ENCODE measurements at regions not wholly inside any gene's neighbourhood (a gene's known extent, or its start where the extent isn't known, plus 50 kb on each side); places are given as distances from the start of the nearest gene placed in this dataset.
"Not testable (repeated sequence)": the region's sequence is repeated elsewhere in the genome, so short reads cannot be mapped to it uniquely, and the experiment has no call there.

GRCh38 chr2:4175343-4175742 is 472.0 kb downstream of the DCDC2C start:
- Histone ChIP-seq H3K27me3 (ENCODE audit: control insufficient read depth, insufficient read depth, low read length) (no peaks in the 10 kb centered on the region), H3K36me3 (replicated peaks; ENCODE audit: control insufficient read depth, insufficient read depth, low read length) (no peaks in the 10 kb centered on the region), H3K4me3 (ENCODE audit: insufficient read depth, low read depth, low read length) (no peak overlapping the region)
- no peak for DNase-seq

DNA sequence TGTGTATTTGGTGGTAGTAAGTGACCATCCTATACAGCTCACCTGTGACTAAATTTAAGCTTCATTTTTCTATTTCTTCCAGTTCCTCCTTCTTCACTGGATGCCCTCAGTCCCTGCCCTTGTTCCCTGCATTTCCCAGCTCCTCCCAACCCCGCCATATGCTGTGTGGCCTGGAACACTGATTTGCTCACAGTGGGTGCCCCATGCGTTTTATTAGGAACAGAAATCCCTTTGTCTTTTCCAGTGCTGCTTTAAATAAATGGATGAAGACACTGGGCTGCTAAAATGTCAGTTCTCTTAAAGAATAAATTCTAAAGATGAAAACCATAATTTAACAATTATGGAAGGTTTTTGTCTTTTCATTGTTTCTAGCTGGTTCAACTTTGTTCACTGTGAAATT is 477.3 kb downstream of the DCDC2C start:
- Histone ChIP-seq H3K4me3 (ENCODE audit: insufficient read depth, low read depth, low read length) (no peak overlapping the region), H3K36me3 (replicated peaks; ENCODE audit: control insufficient read depth, insufficient read depth, low read length) (no peaks in the 10 kb centered on the region), H3K27me3 (ENCODE audit: control insufficient read depth, insufficient read depth, low read length) (no peaks in the 10 kb centered on the region)
- no peak for DNase-seq

DNA sequence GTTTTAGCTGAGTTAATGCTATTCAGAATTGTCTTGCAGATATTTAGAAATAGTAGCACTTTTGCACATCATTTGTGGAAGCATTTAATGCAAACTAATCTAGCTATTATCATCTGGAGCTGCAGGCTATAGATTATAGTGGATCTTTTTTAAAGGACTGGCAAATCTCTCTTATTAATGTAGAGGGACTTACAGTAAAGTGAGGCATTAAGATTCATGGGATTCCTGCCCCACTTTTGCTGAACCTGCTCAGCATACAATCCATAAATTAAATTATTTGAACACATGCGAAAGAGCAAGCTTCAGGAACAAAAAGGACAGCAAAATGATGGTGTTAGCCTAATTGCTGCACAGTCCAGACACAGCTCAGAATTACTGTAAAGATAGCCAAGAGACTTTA is 477.7 kb downstream of the DCDC2C start:
- DNase-seq, result no peak
- no peak overlapping the region for H3K4me3 ChIP-seq (ENCODE audit: insufficient read depth, low read depth, low read length)
- no peaks in the 10 kb centered on the region for H3K27me3 ChIP-seq (ENCODE audit: control insufficient read depth, insufficient read depth, low read length)
- H3K36me3 ChIP-seq (replicated peaks; ENCODE audit: control insufficient read depth, insufficient read depth, low read length), result no peaks in the 10 kb centered on the region

DNA sequence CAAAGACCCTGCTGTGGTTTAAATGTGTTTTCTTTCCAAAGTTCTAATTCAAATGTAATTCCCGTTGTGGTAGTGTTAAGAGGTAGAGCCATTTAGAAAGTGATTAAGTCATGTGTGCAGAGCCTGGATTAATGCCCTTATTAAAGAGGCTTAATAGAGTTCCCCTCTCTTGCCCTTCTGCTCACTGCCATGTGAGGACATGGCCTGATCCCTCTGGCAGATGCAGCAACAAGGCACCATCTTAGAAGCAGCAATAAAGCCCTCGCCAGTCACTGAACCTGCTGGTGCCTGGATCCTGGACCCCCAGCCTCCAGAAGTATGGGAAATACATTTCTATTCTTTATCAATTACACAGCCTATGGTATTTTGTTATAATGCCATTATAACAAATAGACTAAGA is 485.2 kb downstream of the DCDC2C start:
- H3K36me3 ChIP-seq (replicated peaks; ENCODE audit: control insufficient read depth, insufficient read depth, low read length), result no peaks in the 10 kb centered on the region
- H3K4me3 ChIP-seq (ENCODE audit: insufficient read depth, low read depth, low read length), result no peak overlapping the region
- DNase-seq, result no peak
- H3K27me3 ChIP-seq (ENCODE audit: control insufficient read depth, insufficient read depth, low read length), result no peaks in the 10 kb centered on the region

DNA sequence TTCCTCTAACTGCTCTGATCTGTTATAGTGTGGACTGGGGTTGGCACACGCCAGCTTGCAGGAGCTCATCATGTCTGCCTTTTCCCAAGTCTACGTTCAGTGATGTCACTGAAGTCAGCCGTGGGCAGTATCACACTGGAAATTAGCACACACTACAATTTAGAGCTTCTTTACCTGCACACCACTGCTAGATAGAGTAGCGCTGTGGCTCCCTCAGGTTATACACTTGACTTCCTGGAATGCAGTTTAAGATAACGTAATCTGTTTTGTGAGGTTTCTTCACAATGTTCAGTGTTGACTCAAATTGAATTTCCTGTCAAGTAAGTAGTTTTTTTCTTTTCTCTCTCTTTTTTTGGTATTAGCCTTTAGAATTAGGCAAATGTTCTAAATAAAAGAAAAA is 487.2 kb downstream of the DCDC2C start:
- DNase-seq, result no peak
- no peaks in the 10 kb centered on the region for H3K36me3 ChIP-seq (replicated peaks; ENCODE audit: control insufficient read depth, insufficient read depth, low read length)
- no peak overlapping the region for H3K4me3 ChIP-seq (ENCODE audit: insufficient read depth, low read depth, low read length)
- no peaks in the 10 kb centered on the region for H3K27me3 ChIP-seq (ENCODE audit: control insufficient read depth, insufficient read depth, low read length)

DNA sequence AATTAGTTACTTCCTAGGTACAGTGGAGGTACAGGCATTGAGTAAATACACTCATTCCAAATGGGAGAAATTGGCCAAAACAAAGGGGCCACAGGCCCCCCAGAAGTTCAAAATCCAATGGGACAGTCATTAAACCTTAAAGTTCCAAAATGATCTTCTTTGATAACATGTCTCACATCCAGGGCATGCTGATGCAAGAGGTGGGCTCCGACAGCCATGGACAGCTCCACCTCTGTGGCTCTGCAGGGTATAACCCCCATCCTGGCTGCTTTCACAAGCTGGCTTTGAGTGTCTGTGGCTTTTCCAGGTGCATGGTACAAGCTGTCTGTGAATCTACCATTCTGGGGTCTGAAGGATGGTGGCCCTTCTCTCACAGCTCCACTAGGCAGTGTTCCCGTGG is 488.7 kb downstream of the DCDC2C start:
- H3K4me3 ChIP-seq (ENCODE audit: insufficient read depth, low read depth, low read length), result no peak overlapping the region
- no peaks in the 10 kb centered on the region for H3K36me3 ChIP-seq (replicated peaks; ENCODE audit: control insufficient read depth, insufficient read depth, low read length)
- no peaks in the 10 kb centered on the region for H3K27me3 ChIP-seq (ENCODE audit: control insufficient read depth, insufficient read depth, low read length)
- DNase-seq, result no peak

GRCh38 chr2:4214444-4215205 is 511.2 kb downstream of the DCDC2C start:
- Histone ChIP-seq H3K36me3 (replicated peaks; ENCODE audit: control insufficient read depth, insufficient read depth, low read length) (no peaks in the 10 kb centered on the region), H3K4me3 (ENCODE audit: insufficient read depth, low read depth, low read length) (no peak overlapping the region), H3K27me3 (ENCODE audit: control insufficient read depth, insufficient read depth, low read length) (no peaks in the 10 kb centered on the region)
- DNase-seq, result no peak

GRCh38 chr2:4217737-4218136 is 514.4 kb downstream of the DCDC2C start:
- DNase-seq, result no peak
- Histone ChIP-seq H3K36me3 (replicated peaks; ENCODE audit: control insufficient read depth, insufficient read depth, low read length) (no peaks in the 10 kb centered on the region), H3K4me3 (ENCODE audit: insufficient read depth, low read depth, low read length) (no peak overlapping the region), H3K27me3 (ENCODE audit: control insufficient read depth, insufficient read depth, low read length) (no peaks in the 10 kb centered on the region)

DNA sequence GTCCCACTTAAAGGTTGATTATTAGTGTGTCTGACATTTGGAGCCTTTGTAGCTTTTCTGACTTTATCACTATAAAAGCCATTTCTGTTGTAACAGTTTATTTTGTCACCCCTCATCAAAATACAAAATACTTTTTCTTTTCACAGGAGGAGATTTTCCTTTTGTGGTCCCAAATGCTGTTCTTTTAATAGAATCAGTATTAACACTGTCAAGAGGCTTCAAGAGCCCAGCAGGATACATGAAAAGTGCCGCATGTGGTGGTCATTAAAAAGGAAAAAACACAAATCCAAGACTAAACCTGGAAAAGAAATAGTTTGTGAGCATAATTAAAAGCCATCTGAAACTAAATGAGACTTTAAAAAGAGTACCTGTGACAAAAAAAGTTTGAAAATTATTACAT is 515.7 kb downstream of the DCDC2C start:
- DNase-seq, result no peak
- Histone ChIP-seq H3K27me3 (ENCODE audit: control insufficient read depth, insufficient read depth, low read length) (no peaks in the 10 kb centered on the region), H3K4me3 (ENCODE audit: insufficient read depth, low read depth, low read length) (no peak overlapping the region), H3K36me3 (replicated peaks; ENCODE audit: control insufficient read depth, insufficient read depth, low read length) (no peaks in the 10 kb centered on the region)

GRCh38 chr2:4219571-4219970 is 516.2 kb downstream of the DCDC2C start:
- Histone ChIP-seq H3K36me3 (replicated peaks; ENCODE audit: control insufficient read depth, insufficient read depth, low read length) (no peaks in the 10 kb centered on the region), H3K4me3 (ENCODE audit: insufficient read depth, low read depth, low read length) (no peak overlapping the region), H3K27me3 (ENCODE audit: control insufficient read depth, insufficient read depth, low read length) (no peaks in the 10 kb centered on the region)
- no peak for DNase-seq

DNA sequence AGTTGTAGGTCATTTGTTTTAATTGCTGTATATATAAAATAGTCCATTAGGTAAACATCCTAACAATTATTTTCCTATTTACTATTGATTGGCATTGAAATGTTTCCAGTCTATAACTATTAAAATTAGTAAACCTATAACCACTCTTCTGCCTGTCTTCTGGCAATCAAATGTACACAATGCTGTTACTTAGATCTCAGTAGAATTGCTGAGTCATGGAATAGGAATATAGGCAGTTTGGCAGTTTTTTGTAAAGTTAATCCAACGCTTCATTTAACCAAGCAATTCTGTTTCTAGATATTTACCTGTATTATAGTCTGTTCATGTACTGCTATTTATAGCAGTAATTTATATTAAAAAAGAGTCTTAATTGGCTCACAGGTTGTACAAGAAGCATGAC is 518.1 kb downstream of the DCDC2C start:
- no peaks in the 10 kb centered on the region for H3K36me3 ChIP-seq (replicated peaks; ENCODE audit: control insufficient read depth, insufficient read depth, low read length)
- no peaks in the 10 kb centered on the region for H3K27me3 ChIP-seq (ENCODE audit: control insufficient read depth, insufficient read depth, low read length)
- no peak for DNase-seq
- no peak overlapping the region for H3K4me3 ChIP-seq (ENCODE audit: insufficient read depth, low read depth, low read length)

DNA sequence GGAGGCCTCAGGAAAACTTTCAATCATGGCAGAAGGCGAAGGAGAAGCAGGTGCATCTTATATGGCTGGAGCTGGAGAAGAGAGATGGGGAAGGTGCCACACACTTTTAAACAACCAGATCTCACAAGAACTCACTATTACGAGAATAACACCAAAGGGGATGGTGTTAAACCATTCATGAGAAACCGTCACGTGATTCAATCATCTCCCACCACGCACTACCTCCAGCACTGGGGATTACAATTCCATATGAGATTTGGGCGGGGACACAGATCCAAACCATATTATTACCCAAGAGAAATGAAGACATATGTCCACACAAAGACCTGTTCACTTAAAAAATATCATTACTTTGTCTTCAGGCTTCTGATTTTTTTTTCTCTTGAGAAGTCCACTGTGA is 518.5 kb downstream of the DCDC2C start:
- no peak for DNase-seq
- Histone ChIP-seq H3K27me3 (ENCODE audit: control insufficient read depth, insufficient read depth, low read length) (no peaks in the 10 kb centered on the region), H3K4me3 (ENCODE audit: insufficient read depth, low read depth, low read length) (no peak overlapping the region), H3K36me3 (replicated peaks; ENCODE audit: control insufficient read depth, insufficient read depth, low read length) (no peaks in the 10 kb centered on the region)

GRCh38 chr2:4244422-4244821 is 541.0 kb downstream of the DCDC2C start:
- H3K4me3 ChIP-seq (ENCODE audit: insufficient read depth, low read depth, low read length); DNase-seq; H3K36me3 ChIP-seq (replicated peaks; ENCODE audit: control insufficient read depth, insufficient read depth, low read length): not testable (repeated sequence)

GRCh38 chr2:4246364-4247131 is 543.2 kb downstream of the DCDC2C start:
- Histone ChIP-seq H3K4me3 (ENCODE audit: insufficient read depth, low read depth, low read length) (no peak overlapping the region), H3K27me3 (ENCODE audit: control insufficient read depth, insufficient read depth, low read length) (peaks cover 3% of the 10 kb centered on the region), H3K36me3 (replicated peaks; ENCODE audit: control insufficient read depth, insufficient read depth, low read length) (no peaks in the 10 kb centered on the region)
- DNase-seq, result peak; percentile 26

More at GRCh38 chr2:4244422-4244821, 541.0 kb downstream of the DCDC2C start:
- not testable (repeated sequence) for H3K27me3 ChIP-seq (ENCODE audit: control insufficient read depth, insufficient read depth, low read length)

GRCh38 chr2:4247791-4248190 is 544.4 kb downstream of the DCDC2C start:
- Histone ChIP-seq H3K36me3 (replicated peaks; ENCODE audit: control insufficient read depth, insufficient read depth, low read length) (no peaks in the 10 kb centered on the region), H3K4me3 (ENCODE audit: insufficient read depth, low read depth, low read length) (no peak overlapping the region), H3K27me3 (ENCODE audit: control insufficient read depth, insufficient read depth, low read length) (peaks cover 3% of the 10 kb centered on the region)
- no peak for DNase-seq
